K562 (cell line): ENCODE measurements at regions not wholly inside any gene's neighbourhood (a gene's known extent, or its start where the extent isn't known, plus 50 kb on each side); places are given as distances from the start of the nearest gene placed in this dataset.

Experiments used
- DDX20 ChIP-seq: fragments of 450-650 bp; IDR thresholded peaks from 2 replicates; pipeline ENCODE4 v1.6.1; 2016; ENCODE audit warnings: missing genetic modification characterization, low read depth, mild to moderate bottlenecking, missing compliant biosample characterization, moderate library complexity
- DNMT1 ChIP-seq: fragments of 450-650 bp; IDR thresholded peaks from 2 replicates; pipeline ENCODE4 v1.6.1; 2016; ENCODE audit warnings: antibody characterized with exemption, mild to moderate bottlenecking
- ELF4 ChIP-seq: fragments of 450-650 bp; formaldehyde crosslinking; IDR thresholded peaks from 2 replicates; pipeline ENCODE4 v1.4.0; 2022; ENCODE audit warnings: missing genetic modification characterization
- GTF2F1 ChIP-seq: IDR thresholded peaks from 2 replicates; pipeline ENCODE4 v1.6.1; 2011; ENCODE audit warnings: low read depth, low read length, improper control_type of control experiment
- HCFC1 ChIP-seq: IDR thresholded peaks from 2 replicates; pipeline ENCODE4 v1.6.1; 2012; ENCODE audit warnings: low read depth, low read length, improper control_type of control experiment
- HIVEP1 ChIP-seq: fragments of 250-450 bp; sonication (Bioruptor Pico); IDR thresholded peaks from 2 replicates; pipeline ENCODE4 v1.4.0; 2020; ENCODE audit warnings: mild to moderate bottlenecking
- NFE2 ChIP-seq: IDR thresholded peaks from 2 replicates; pipeline ENCODE4 v1.6.1; 2014; ENCODE audit warnings: antibody characterized with exemption, low read depth
- NFE2L1 ChIP-seq: fragments of 450-650 bp; IDR thresholded peaks from 2 replicates; pipeline ENCODE4 v1.6.1; 2016; ENCODE audit warnings: missing genetic modification characterization, low read depth, mild to moderate bottlenecking, missing compliant biosample characterization, moderate library complexity, borderline replicate concordance
- REST ChIP-seq, 2 experiments: fragments of 450-650 bp; formaldehyde crosslinking in 1 of 2; IDR thresholded peaks; 2 replicates each; pipeline versions ENCODE4 v1.4.0 to v1.6.1; 2014 to 2020; ENCODE audit warnings: mild to moderate bottlenecking in 2 of 2, borderline replicate concordance in 1 of 2, low read depth in 1 of 2
- TCF3 ChIP-seq: sonication (generic); formaldehyde crosslinking; IDR thresholded peaks from 2 replicates; pipeline ENCODE4 v1.4.0; 2020; ENCODE audit warnings: mild to moderate bottlenecking, missing genetic modification reagents
- USF2 ChIP-seq: sonication (generic); formaldehyde crosslinking; IDR thresholded peaks from 2 replicates; pipeline ENCODE4 v1.5.0; 2020; ENCODE audit warnings: missing genetic modification reagents
- ZNF217 ChIP-seq: sonication (generic); formaldehyde crosslinking; IDR thresholded peaks from 2 replicates; pipeline ENCODE4 v1.8.0; 2022; ENCODE audit warnings: mild to moderate bottlenecking, missing genetic modification reagents
- ZNF76 ChIP-seq: fragments of 250-450 bp; sonication (Bioruptor Pico); IDR thresholded peaks from 2 replicates; pipeline ENCODE4 v1.4.0; 2020; ENCODE audit warnings: mild to moderate bottlenecking, moderate library complexity, borderline replicate concordance

- TF ChIP-seq ZNF217 (CRISPR knock-in tag) (no peak), HCFC1 (no peak), NFE2 (no peak), ELF4 (CRISPR knock-in tag) (no peak), REST (IDR thresholded peaks at IDR 0.05; ENCODE audit: borderline replicate concordance) (no peak), REST (CRISPR knock-in tag; IDR thresholded peaks at IDR 0.05; ENCODE audit: low read depth) (no peak), HIVEP1 (CRISPR knock-in tag) (no peak), DNMT1 (no peak), USF2 (no peak), DDX20 (no peak), GTF2F1 (no peak), NFE2L1 (tag) (no peak), TCF3 (CRISPR knock-in tag) (no peak), ZNF76 (CRISPR knock-in tag) (no peak)
These were observed 482.5 kb downstream of the PTPRU start for GRCh38 chr1:29718791-29719190.
